ENCODE measurements at regions not wholly inside any gene's neighbourhood (a gene's known extent, or its start where the extent isn't known, plus 50 kb on each side); places are given as distances from the start of the nearest gene placed in this dataset.
"Not testable (repeated sequence)": the region's sequence is repeated elsewhere in the genome, so short reads cannot be mapped to it uniquely, and the experiment has no call there.

DNA sequence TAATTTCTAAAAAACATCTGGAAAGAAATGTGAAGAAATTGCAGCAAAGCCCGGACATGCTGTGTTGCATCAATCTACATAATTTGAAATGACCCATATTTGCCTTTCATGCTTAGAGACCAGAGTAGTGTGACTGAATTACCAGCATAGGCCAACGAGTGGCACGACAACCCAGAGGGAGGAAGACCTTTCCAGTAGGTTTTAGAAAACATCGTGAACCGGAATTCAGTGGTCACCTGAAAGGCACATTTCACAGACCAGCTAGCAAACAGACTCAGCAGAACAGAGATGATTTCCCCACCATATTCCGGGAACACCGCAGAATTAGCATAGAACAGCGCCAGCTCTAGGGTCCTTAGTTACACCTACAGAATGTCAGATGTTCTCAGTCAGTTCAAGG is 620.0 kb upstream of the ZNF385D start:
- H4K20me1 ChIP-seq = no peaks in the 10 kb centered on the region; a peak in 1 of 22 replicates
- H3K4me2 ChIP-seq = no peak overlapping the region
- H3K27ac ChIP-seq = no peak overlapping the region
- peaks cover 0 to 6% (median 0%) of the 10 kb centered on the region in 10 experiments; a peak in 2 of 20 replicates for H3K4me1 ChIP-seq
- no peaks in the 10 kb centered on the region for H3K36me3 ChIP-seq
- H3K27me3 ChIP-seq = peaks cover 25 to 41% (median 37%) of the 10 kb centered on the region in 11 experiments
- no peak overlapping the region for H3K4me3 ChIP-seq
- no peak for TF ChIP-seq Cebpa-rat (IDR thresholded peaks at IDR 0.05)
- no peak overlapping the region for H3K9ac ChIP-seq
- peaks cover 15 to 24% (median 20%) of the 10 kb centered on the region in 11 experiments for H3K9me3 ChIP-seq (replicated peaks in 1 of 11)

DNA sequence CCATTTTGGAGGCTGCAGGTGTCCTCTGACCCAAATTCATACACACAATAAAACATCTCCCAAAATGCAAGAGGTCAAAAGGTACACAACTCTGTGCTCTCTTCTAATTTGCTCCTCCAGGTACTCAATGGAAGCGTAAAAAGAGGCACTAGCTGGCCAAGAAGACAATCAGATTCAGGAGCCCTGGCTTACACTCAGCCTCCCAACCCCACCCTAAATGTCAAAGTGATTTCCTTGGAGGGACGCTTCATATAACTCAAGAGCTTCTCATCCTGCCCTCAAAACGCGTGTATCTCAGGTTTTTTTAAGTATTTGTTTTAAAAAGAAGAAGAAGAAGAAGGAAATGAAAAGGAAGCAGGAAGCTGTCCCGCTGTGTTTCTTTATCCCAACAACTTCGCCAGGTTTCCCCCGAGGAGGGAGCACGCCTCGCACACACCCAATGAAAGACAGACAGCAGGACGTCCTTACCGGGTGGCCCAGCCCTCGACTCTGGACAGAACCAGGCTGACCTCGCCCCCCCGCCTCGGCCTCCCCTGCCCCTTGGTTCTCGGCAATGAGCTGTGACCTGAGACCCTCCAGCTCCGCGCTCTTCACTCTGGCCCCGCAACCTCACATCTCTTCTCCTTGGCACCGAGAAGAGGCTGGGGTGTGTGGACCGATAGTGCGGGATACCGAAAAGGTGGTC is 620.7 kb upstream of the ZNF385D start:
- Histone ChIP-seq H3K27ac (no peak overlapping the region), H3K9ac (no peak overlapping the region), H3K4me1 (peaks cover 0 to 6% (median 0%) of the 10 kb centered on the region in 10 experiments; a peak in 2 of 20 replicates), H4K20me1 (no peaks in the 10 kb centered on the region; a peak in 1 of 22 replicates), H3K27me3 (peaks cover 25 to 41% (median 37%) of the 10 kb centered on the region in 11 experiments), H3K9me3 (replicated peaks in 1 of 11) (peaks cover 15 to 24% (median 20%) of the 10 kb centered on the region in 11 experiments), H3K4me3 (peak overlapping the region in 4 of 10 experiments; percentile 13 to 28 (median 22); a peak in 2 of 20 replicates), H3K36me3 (no peaks in the 10 kb centered on the region), H3K4me2 (peak overlapping the region in 6 of 11 experiments; percentile 5 to 39 (median 27); a peak in 3 of 22 replicates)
- TF ChIP-seq Cebpa-rat (IDR thresholded peaks at IDR 0.05) = no peak

DNA sequence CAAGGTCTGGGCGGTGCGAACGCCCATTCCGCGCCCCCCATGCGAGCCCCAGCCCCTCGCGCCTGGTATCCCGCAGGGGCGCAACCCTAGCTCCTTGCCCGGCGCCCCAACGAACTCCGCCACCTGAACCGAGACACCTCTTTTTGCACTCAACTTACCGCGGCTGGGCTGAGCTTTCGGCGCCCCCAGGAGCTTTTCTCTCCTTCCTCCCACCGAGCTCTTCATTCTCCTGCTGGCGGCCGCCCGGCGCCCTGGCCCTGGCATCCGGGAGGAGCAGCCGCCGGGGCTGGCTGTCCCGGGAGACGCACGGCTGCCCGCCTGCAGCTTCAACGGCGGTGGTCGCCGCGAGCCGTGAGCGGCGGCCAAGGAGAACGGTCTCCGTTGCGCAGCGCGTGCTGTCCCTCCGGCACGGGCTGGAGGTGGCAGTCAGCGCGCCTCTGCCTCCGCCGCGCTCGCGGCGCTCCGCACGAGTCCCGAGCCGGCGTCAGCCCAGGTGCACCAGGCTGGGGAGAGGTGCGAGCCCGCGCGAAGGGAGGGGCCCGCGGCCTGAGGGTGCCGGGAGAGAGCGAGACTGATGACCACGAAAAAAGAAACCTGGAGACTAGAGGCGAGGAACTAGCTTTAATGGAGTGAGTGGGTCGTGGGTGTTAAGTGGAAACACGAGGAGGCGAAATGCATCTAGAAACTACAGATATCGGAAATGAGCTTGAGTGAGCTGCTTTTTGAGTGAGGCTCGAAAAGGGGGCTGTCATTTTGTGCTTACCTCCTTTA is 621.5 kb upstream of the ZNF385D start:
- H3K9ac ChIP-seq = no peak overlapping the region
- H3K4me3 ChIP-seq = peak overlapping the region in 8 of 10 experiments; percentile 1 to 49 (median 22); a peak in 7 of 20 replicates

DNA sequence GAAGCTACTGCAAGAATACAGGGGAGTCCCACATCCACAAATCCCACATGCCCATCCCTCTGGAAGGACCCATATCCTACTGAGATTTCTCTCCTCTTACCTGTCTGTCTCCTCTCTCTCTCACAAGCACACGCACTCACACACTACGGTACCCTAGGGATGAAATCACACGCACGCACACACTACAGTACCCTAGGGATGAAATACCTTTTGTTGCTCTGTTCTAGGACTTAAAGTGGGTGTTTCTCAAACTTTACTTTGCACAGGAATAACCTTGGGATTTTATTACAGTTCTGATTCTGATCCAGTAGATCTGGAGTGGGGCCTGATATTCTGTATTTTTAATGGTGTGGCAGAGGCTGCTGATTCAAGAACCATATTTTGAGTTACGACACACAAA is 622.2 kb upstream of the ZNF385D start:
- peaks cover 25 to 41% (median 37%) of the 10 kb centered on the region in 11 experiments for H3K27me3 ChIP-seq
- H4K20me1 ChIP-seq = no peaks in the 10 kb centered on the region; a peak in 1 of 22 replicates
- H3K4me3 ChIP-seq = no peak overlapping the region

More for the DNA sequence above, 621.5 kb upstream of the ZNF385D start:
- Histone ChIP-seq H3K36me3 (no peaks in the 10 kb centered on the region), H3K27ac (no peak overlapping the region), H3K9me3 (replicated peaks in 1 of 11) (peaks cover 15 to 24% (median 20%) of the 10 kb centered on the region in 11 experiments), H3K27me3 (peaks cover 25 to 41% (median 37%) of the 10 kb centered on the region in 11 experiments), H4K20me1 (no peaks in the 10 kb centered on the region; a peak in 1 of 22 replicates), H3K4me1 (peaks cover 0 to 6% (median 0%) of the 10 kb centered on the region in 10 experiments; a peak in 2 of 20 replicates), H3K4me2 (peak overlapping the region in 10 of 11 experiments; percentile 5 to 59 (median 27); a peak in 10 of 22 replicates)
- TF ChIP-seq Cebpa-rat (IDR thresholded peaks at IDR 0.05) = no peak

DNA sequence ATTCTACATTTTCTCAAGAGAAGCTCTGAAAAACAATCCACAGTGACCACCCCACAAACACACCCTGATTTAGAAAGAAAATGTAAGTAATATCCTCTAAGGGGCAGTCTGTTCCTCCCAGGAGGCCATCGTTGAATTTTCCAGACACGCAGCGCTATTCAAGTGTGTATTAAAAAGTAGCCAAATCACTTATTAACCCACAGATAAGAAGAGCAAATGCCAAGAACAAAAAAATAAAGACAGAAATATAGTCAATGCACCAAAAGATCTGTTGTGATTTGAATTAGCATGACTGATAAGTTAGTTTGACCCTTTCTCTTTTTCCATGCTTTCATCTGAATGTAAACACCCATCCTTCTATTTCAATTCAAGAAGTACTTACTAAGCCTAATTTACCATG is 622.8 kb upstream of the ZNF385D start:
- Histone ChIP-seq H3K9me3 (replicated peaks in 1 of 11) (peaks cover 15 to 24% (median 20%) of the 10 kb centered on the region in 11 experiments), H3K4me2 (no peak overlapping the region), H3K9ac (no peak overlapping the region), H3K36me3 (no peaks in the 10 kb centered on the region), H4K20me1 (no peaks in the 10 kb centered on the region; a peak in 1 of 22 replicates), H3K4me3 (no peak overlapping the region), H3K27me3 (peaks cover 25 to 41% (median 37%) of the 10 kb centered on the region in 11 experiments), H3K27ac (no peak overlapping the region), H3K4me1 (no peaks in the 10 kb centered on the region)
- no peak for TF ChIP-seq Cebpa-rat (IDR thresholded peaks at IDR 0.05)

More for the DNA sequence above, 622.2 kb upstream of the ZNF385D start:
- H3K4me1 ChIP-seq = peaks cover 0 to 5% (median 0%) of the 10 kb centered on the region in 10 experiments; a peak in 2 of 20 replicates
- H3K4me2 ChIP-seq = no peak overlapping the region
- no peak overlapping the region for H3K9ac ChIP-seq
- no peaks in the 10 kb centered on the region for H3K36me3 ChIP-seq
- TF ChIP-seq Cebpa-rat (IDR thresholded peaks at IDR 0.05) = no peak
- H3K27ac ChIP-seq = no peak overlapping the region
- peaks cover 15 to 24% (median 20%) of the 10 kb centered on the region in 11 experiments for H3K9me3 ChIP-seq (replicated peaks in 1 of 11)

DNA sequence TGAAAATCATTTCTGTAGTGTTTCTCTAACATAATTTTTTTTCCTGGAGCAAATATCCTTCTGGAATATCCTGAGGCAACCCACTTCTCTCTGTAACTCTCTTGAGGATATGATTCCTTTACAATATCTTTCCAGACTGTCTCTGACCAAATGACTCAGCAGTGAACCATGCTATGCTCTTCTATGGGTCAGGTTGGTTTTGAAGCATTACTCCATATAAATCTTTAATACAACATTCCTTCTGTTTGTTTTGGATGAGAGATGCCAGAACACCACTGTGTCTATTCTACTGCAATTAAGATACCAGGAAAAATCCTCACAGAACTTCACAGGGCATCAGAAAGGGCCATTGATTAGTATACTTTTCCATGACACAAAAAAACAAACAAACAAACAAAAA is 626.4 kb upstream of the ZNF385D start:
- H3K4me2 ChIP-seq = no peak overlapping the region
- no peak for TF ChIP-seq Cebpa-rat (IDR thresholded peaks at IDR 0.05)
- no peak overlapping the region for H3K27ac ChIP-seq
- no peaks in the 10 kb centered on the region for H3K4me1 ChIP-seq
- peaks cover 4 to 9% (median 8%) of the 10 kb centered on the region in 11 experiments for H3K9me3 ChIP-seq (replicated peaks in 1 of 11)
- no peak overlapping the region for H3K9ac ChIP-seq
- H4K20me1 ChIP-seq = no peaks in the 10 kb centered on the region; a peak in 1 of 22 replicates
- H3K27me3 ChIP-seq = peaks cover 10 to 21% (median 15%) of the 10 kb centered on the region in 11 experiments
- H3K36me3 ChIP-seq = no peaks in the 10 kb centered on the region
- H3K4me3 ChIP-seq = no peak overlapping the region

DNA sequence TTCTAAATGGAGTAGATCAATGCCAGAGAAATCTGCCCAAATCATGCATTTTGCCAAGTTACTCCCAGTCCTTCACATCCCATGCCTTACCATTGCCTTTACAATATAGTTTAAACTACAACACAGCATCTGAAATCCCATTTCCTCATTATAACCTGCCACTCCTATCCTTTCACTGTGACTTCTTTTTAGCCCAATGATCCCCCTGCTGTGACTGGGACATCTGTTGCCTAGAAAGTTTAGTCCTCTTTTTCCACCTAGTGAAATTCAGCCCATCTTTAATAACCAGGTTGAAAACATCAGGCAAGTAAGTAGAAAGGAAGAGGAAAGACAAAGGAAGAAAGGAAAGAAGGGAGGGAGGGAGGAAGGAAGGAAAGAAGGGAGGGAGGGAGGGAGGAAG is 627.9 kb upstream of the ZNF385D start:
- Histone ChIP-seq H3K4me2 (no peak overlapping the region), H3K9ac (no peak overlapping the region), H3K27ac (no peak overlapping the region), H3K36me3 (no peaks in the 10 kb centered on the region), H3K27me3 (peaks cover 0 to 6% (median under 1%) of the 10 kb centered on the region in 11 experiments; a peak in 6 of 22 replicates), H3K4me1 (no peaks in the 10 kb centered on the region), H3K4me3 (no peak overlapping the region), H4K20me1 (no peaks in the 10 kb centered on the region), H3K9me3 (replicated peaks in 1 of 11) (no peaks in the 10 kb centered on the region)
- no peak for TF ChIP-seq Cebpa-rat (IDR thresholded peaks at IDR 0.05)

DNA sequence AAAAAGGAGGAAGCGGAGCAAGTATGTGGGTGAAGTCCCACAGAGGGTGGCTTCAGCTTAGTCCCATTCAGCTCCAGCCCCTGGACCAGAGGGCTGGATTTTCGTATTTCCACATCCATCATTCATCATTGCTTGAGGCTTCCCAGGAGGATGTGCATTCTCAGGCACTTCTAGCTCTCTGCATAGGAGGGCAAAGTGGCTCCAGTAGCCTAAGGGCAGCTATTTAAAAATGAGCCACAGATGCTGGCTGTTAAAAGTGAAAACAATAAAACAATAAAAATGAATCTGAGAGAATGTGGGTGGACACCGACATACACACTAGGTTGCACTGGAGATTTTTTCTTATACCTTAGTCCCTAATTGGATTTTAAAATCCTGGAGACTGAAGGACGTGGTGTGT is 629.2 kb upstream of the ZNF385D start:
- no peak overlapping the region for H3K4me2 ChIP-seq
- no peak for TF ChIP-seq Cebpa-rat (IDR thresholded peaks at IDR 0.05)
- no peaks in the 10 kb centered on the region for H3K36me3 ChIP-seq
- no peaks in the 10 kb centered on the region for H3K4me1 ChIP-seq
- no peak overlapping the region for H3K9ac ChIP-seq
- H3K27ac ChIP-seq = no peak overlapping the region
- H3K27me3 ChIP-seq = no peaks in the 10 kb centered on the region
- H4K20me1 ChIP-seq = no peaks in the 10 kb centered on the region
- H3K9me3 ChIP-seq (replicated peaks in 1 of 11) = no peaks in the 10 kb centered on the region
- no peak overlapping the region for H3K4me3 ChIP-seq

DNA sequence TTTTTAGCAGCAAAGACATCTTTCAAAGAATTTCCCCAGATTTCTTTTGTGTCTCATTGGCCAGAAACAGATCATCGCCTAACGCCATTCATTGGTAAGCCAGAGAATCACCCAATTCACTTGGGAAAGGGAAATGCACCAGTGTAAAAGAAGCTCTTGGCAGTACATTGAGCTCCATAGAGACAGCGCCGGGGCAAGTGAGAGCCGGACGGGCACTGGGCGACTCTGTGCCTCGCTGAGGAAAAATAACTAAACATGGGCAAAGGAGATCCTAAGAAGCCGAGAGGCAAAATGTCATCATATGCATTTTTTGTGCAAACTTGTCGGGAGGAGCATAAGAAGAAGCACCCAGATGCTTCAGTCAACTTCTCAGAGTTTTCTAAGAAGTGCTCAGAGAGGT is 630.6 kb upstream of the ZNF385D start:
- H3K27me3 ChIP-seq; H3K9me3 ChIP-seq (replicated peaks in 1 of 11); H3K4me1 ChIP-seq; H3K36me3 ChIP-seq; H3K4me2 ChIP-seq; H4K20me1 ChIP-seq: not testable (repeated sequence)
- peak overlapping the region in 9 of 11 experiments; percentile 49 to 77 (median 70); a peak in 16 of 22 replicates for H3K9ac ChIP-seq
- peak overlapping the region in 8 of 10 experiments; percentile 41 to 56 (median 48); a peak in 11 of 20 replicates for H3K4me3 ChIP-seq
- H3K27ac ChIP-seq = peak overlapping the region in 10 of 11 experiments; percentile 44 to 69 (median 64); a peak in 19 of 22 replicates
